ENCODE measurements at regions not wholly inside any gene's neighbourhood (a gene's known extent, or its start where the extent isn't known, plus 50 kb on each side); places are given as distances from the start of the nearest gene placed in this dataset.

GRCh38 chr9:19965336-19965735, 176.5 kb upstream of the SLC24A2 start:
- TF ChIP-seq CTCF (IDR thresholded peaks at IDR 0.05) = no peak
- no peak for TF ChIP-seq EZH2 (IDR thresholded peaks at IDR 0.05)
- TF ChIP-seq EZH2phosphoT487 (IDR thresholded peaks at IDR 0.05) = no peak

Data from neural progenitor cell (in vitro differentiated cells).